ENCODE measurements at regions not wholly inside any gene's neighbourhood (a gene's known extent, or its start where the extent isn't known, plus 50 kb on each side); places are given as distances from the start of the nearest gene placed in this dataset.
A peak's percentile ranks its signal among the peaks of the same experiment; 100 is the strongest.

GRCh38 chr10:107918171-107918570, 753.7 kb upstream of the SORCS1 start:
- TF ChIP-seq CTCF (IDR thresholded peaks at IDR 0.05; ENCODE audit: low read depth, low read length), result no peak
- H3K36me3 ChIP-seq, result no peaks in the 10 kb centered on the region
- H3K4me3 ChIP-seq (ENCODE audit: low read depth, low read length), result peak overlapping the region; percentile 72
- H3K9me3 ChIP-seq, result no peaks in the 10 kb centered on the region; the same call in 1 of the 2 replicates
- DNase-seq, result peak; percentile 35
- no peaks in the 10 kb centered on the region for H3K27me3 ChIP-seq
- H3K4me1 ChIP-seq, result no peaks in the 10 kb centered on the region

- no peak for DNase-seq
- Histone ChIP-seq H3K4me3 (ENCODE audit: low read depth, low read length) (peak overlapping the region; percentile 72), H3K9me3 (no peaks in the 10 kb centered on the region; the same call in 1 of the 2 replicates), H3K4me1 (no peaks in the 10 kb centered on the region), H3K36me3 (no peaks in the 10 kb centered on the region), H3K27me3 (no peaks in the 10 kb centered on the region)
- TF ChIP-seq CTCF (IDR thresholded peaks at IDR 0.05; ENCODE audit: low read depth, low read length), result no peak
Measured at GRCh38 chr10:107915215-107915610, 750.7 kb upstream of the SORCS1 start.

- peak; percentile 52 for DNase-seq
- Histone ChIP-seq H3K4me3 (ENCODE audit: low read depth, low read length) (peak overlapping the region; percentile 72), H3K9me3 (no peaks in the 10 kb centered on the region; the same call in 1 of the 2 replicates), H3K27me3 (no peaks in the 10 kb centered on the region), H3K4me1 (no peaks in the 10 kb centered on the region), H3K36me3 (no peaks in the 10 kb centered on the region)
- TF ChIP-seq CTCF (IDR thresholded peaks at IDR 0.05; ENCODE audit: low read depth, low read length), result no peak
Measured at GRCh38 chr10:107914450-107915214, 750.1 kb upstream of the SORCS1 start.

- no peak for DNase-seq
- H3K36me3 ChIP-seq, result no peaks in the 10 kb centered on the region
- TF ChIP-seq CTCF (IDR thresholded peaks at IDR 0.05; ENCODE audit: low read depth, low read length), result no peak
- H3K4me3 ChIP-seq (ENCODE audit: low read depth, low read length), result peak overlapping the region; percentile 72
- H3K4me1 ChIP-seq, result no peaks in the 10 kb centered on the region
- no peaks in the 10 kb centered on the region; the same call in 1 of the 2 replicates for H3K9me3 ChIP-seq
- H3K27me3 ChIP-seq, result no peaks in the 10 kb centered on the region
Measured at GRCh38 chr10:107913317-107914294, 749.1 kb upstream of the SORCS1 start.

- no peak overlapping the region for H3K4me3 ChIP-seq (ENCODE audit: low read depth, low read length)
- TF ChIP-seq CTCF (IDR thresholded peaks at IDR 0.05; ENCODE audit: low read depth, low read length), result no peak
- H3K36me3 ChIP-seq, result no peaks in the 10 kb centered on the region
- H3K27me3 ChIP-seq, result no peaks in the 10 kb centered on the region
- no peaks in the 10 kb centered on the region for H3K4me1 ChIP-seq
- no peak for DNase-seq
- H3K9me3 ChIP-seq, result no peaks in the 10 kb centered on the region
Measured at GRCh38 chr10:107901076-107901475, 736.6 kb upstream of the SORCS1 start.
